ENCODE measurements at regions not wholly inside any gene's neighbourhood (a gene's known extent, or its start where the extent isn't known, plus 50 kb on each side); places are given as distances from the start of the nearest gene placed in this dataset.

GRCh38 chr6:50276771-50277261 is 227.1 kb upstream of the DEFB112 start:
- TF ChIP-seq CTCF (IDR thresholded peaks at IDR 0.05) (no peak), POLR2A (IDR thresholded peaks at IDR 0.05) (no peak)

Measured in body of pancreas (tissue), 4 donors.